HEK293 (cell line): ENCODE measurements at regions not wholly inside any gene's neighbourhood (a gene's known extent, or its start where the extent isn't known, plus 50 kb on each side); places are given as distances from the start of the nearest gene placed in this dataset.

Experiments
- CTCF ChIA-PET: fragments of 350-600 bp; formaldehyde crosslinking; extraction: SDS; loops from one replicate; lab custom pipeline; 2021; ENCODE audit warnings: antibody characterized with exemption; lab: Yijun Ruan, JAX
- POLR2A ChIA-PET: fragments of 300-600 bp; formaldehyde crosslinking; extraction: SDS; loops from one replicate; lab custom pipeline; 2020; ENCODE audit warnings: antibody characterized with exemption, inconsistent platforms; lab: Yijun Ruan, JAX
- H3K27ac ChIP-seq: fragments of 200-500 bp; sonication (Bioruptor generic); 2 replicates; pipeline ENCODE4 v1.5.1; 2014; ENCODE audit warnings: low read depth, low read length, control low read depth, inconsistent platforms; ENCODE audit errors: extremely low read depth
- H3K36me3 ChIP-seq, 2 experiments: fragments of 200-500 bp in 1 of 2; sonication (Bioruptor generic) in 1 of 2; 1 replicate in 1 of 2; 2 replicates in 1 of 2; pipeline ENCODE4 v1.5.1; 2014 to 2017; ENCODE audit warnings: inconsistent platforms in 2 of 2, low read length in 2 of 2; ENCODE audit not compliant: control insufficient read depth in 2 of 2, insufficient read depth in 1 of 2
- H3K4me1 ChIP-seq: fragments of 200-500 bp; sonication (Bioruptor generic); 2 replicates; pipeline ENCODE4 v1.5.1; 2014; ENCODE audit warnings: mild to moderate bottlenecking, low read length, inconsistent platforms; ENCODE audit not compliant: control insufficient read depth, insufficient read depth
- H3K4me3 ChIP-seq: 2 replicates; pipeline ENCODE4 v1.5.1; 2011; ENCODE audit warnings: low read depth, mild to moderate bottlenecking, control low read depth, low read length, moderate library complexity
- H3K9me3 ChIP-seq: fragments of 200-500 bp; sonication (Bioruptor generic); 2 replicates; pipeline ENCODE4 v1.5.1; 2014; ENCODE audit warnings: low read depth, low read length, inconsistent platforms; ENCODE audit not compliant: control insufficient read depth, insufficient read depth
- GLIS1 ChIP-seq: fragments of 450-650 bp; formaldehyde crosslinking; IDR thresholded peaks from 2 replicates; pipeline ENCODE4 v1.5.1; 2016; ENCODE audit warnings: missing biosample characterization, missing genetic modification characterization
- HIC1 ChIP-seq: fragments of 450-650 bp; formaldehyde crosslinking; IDR thresholded peaks from 2 replicates; pipeline ENCODE4 v1.5.1; 2016; ENCODE audit warnings: missing biosample characterization, missing genetic modification characterization
- KLF7 ChIP-seq: fragments of 450-650 bp; formaldehyde crosslinking; IDR thresholded peaks from 2 replicates; pipeline ENCODE4 v1.5.1; 2016; ENCODE audit warnings: missing biosample characterization, missing genetic modification characterization, borderline replicate concordance
- MEIS1 ChIP-seq: sonication (generic); formaldehyde crosslinking; IDR thresholded peaks from 2 replicates; pipeline ENCODE4 v1.8.1; 2022; ENCODE audit warnings: missing genetic modification reagents, mild to moderate bottlenecking, borderline replicate concordance
- SCRT1 ChIP-seq: fragments of 450-650 bp; formaldehyde crosslinking; IDR thresholded peaks from 2 replicates; pipeline ENCODE4 v1.5.1; 2016; ENCODE audit warnings: missing biosample characterization, missing genetic modification characterization, borderline replicate concordance
- TCF7L2 ChIP-seq: IDR thresholded peaks from 2 replicates; pipeline ENCODE4 v1.6.1; 2011; ENCODE audit warnings: low read depth, mild to moderate bottlenecking, inconsistent platforms, low read length, moderate library complexity, borderline replicate concordance
- ZBTB49 ChIP-seq: fragments of 450-650 bp; formaldehyde crosslinking; IDR thresholded peaks from 2 replicates; pipeline ENCODE4 v1.5.1; 2016; ENCODE audit warnings: missing biosample characterization, missing genetic modification characterization, low read depth
- ZNF155 ChIP-seq: fragments of 450-650 bp; formaldehyde crosslinking; IDR thresholded peaks from 2 replicates; pipeline ENCODE4 v1.5.1; 2016; ENCODE audit warnings: missing biosample characterization, missing genetic modification characterization
- ZNF24 ChIP-seq: fragments of 450-650 bp; formaldehyde crosslinking; IDR thresholded peaks from 2 replicates; pipeline ENCODE4 v1.5.1; 2016; ENCODE audit warnings: missing biosample characterization, missing genetic modification characterization
- ZNF26 ChIP-seq: fragments of 450-650 bp; formaldehyde crosslinking; IDR thresholded peaks from 2 replicates; pipeline ENCODE4 v1.5.1; 2016; ENCODE audit warnings: missing biosample characterization, missing genetic modification characterization
- ZNF354C ChIP-seq: fragments of 450-650 bp; formaldehyde crosslinking; IDR thresholded peaks from 2 replicates; pipeline ENCODE4 v1.5.1; 2016; ENCODE audit warnings: missing biosample characterization, missing genetic modification characterization, low read depth, borderline replicate concordance
- ZNF510 ChIP-seq: fragments of 450-650 bp; formaldehyde crosslinking; IDR thresholded peaks from 2 replicates; pipeline ENCODE4 v1.5.1; 2018; ENCODE audit warnings: mild to moderate bottlenecking, missing genetic modification characterization, missing biosample characterization; ENCODE audit not compliant: insufficient replicate concordance
- ZNF518A ChIP-seq: fragments of 450-650 bp; formaldehyde crosslinking; conservative IDR thresholded peaks from 2 replicates; pipeline ENCODE4 v1.5.1; 2016; ENCODE audit warnings: low read depth, missing biosample characterization, missing genetic modification characterization
- ZNF529 ChIP-seq: fragments of 450-650 bp; formaldehyde crosslinking; IDR thresholded peaks from 2 replicates; pipeline ENCODE4 v1.5.1; 2017; ENCODE audit warnings: missing genetic modification characterization, missing biosample characterization; ENCODE audit not compliant: insufficient replicate concordance
- ZNF692 ChIP-seq: fragments of 450-650 bp; formaldehyde crosslinking; IDR thresholded peaks from 2 replicates; pipeline ENCODE4 v1.5.1; 2016; ENCODE audit warnings: missing biosample characterization, missing genetic modification characterization
- ZSCAN4 ChIP-seq: fragments of 450-650 bp; formaldehyde crosslinking; IDR thresholded peaks from 2 replicates; pipeline ENCODE4 v1.5.1; 2017; ENCODE audit warnings: missing biosample characterization, missing genetic modification characterization

- TF ChIP-seq HIC1 (tag by site-specific recombination), result no peak
- TF ChIP-seq SCRT1 (tag by site-specific recombination), result no peak
- no peak for TF ChIP-seq ZNF155 (tag by site-specific recombination)
- TF ChIP-seq ZBTB49 (tag by site-specific recombination), result no peak
- no peak for TF ChIP-seq ZNF26 (tag by site-specific recombination)
- TF ChIP-seq ZSCAN4, result no peak
Observed at GRCh38 chr22:26957897-26958296, 300.5 kb downstream of the MIAT start (continued).

GRCh38 chr22:26958378-26958777, 301.0 kb downstream of the MIAT start:
- ChIA-PET POLR2A (no interaction called here), CTCF (interaction anchor here (0.5 kb wide), 1 partner anchor 9 kb away, joined by 4 read pairs; no protein-coding TSS in a partner anchor)
- H3K27ac ChIP-seq, result no peak overlapping the region
- no peak for TF ChIP-seq KLF7 (tag by site-specific recombination)
- no peak for TF ChIP-seq ZNF510 (tag by site-specific recombination)
- TF ChIP-seq ZNF354C (tag by site-specific recombination), result no peak
- TF ChIP-seq MEIS1 (CRISPR knock-in tag), result no peak
- TF ChIP-seq ZNF518A (tag by site-specific recombination), result no peak
- TF ChIP-seq TCF7L2, result no peak
- TF ChIP-seq ZNF692 (tag by site-specific recombination), result no peak
- no peak for TF ChIP-seq ZNF24
- TF ChIP-seq ZNF529, result no peak
- no peak for TF ChIP-seq GLIS1
- H3K4me1 ChIP-seq, result no peaks in the 10 kb centered on the region
- no peak overlapping the region for H3K4me3 ChIP-seq
- no peaks in the 10 kb centered on the region for H3K36me3 ChIP-seq
- H3K9me3 ChIP-seq, result no peaks in the 10 kb centered on the region
